GM21367 (cell line): ENCODE measurements at regions not wholly inside any gene's neighbourhood (a gene's known extent, or its start where the extent isn't known, plus 50 kb on each side); places are given as distances from the start of the nearest gene placed in this dataset.

ENCODE experiments used
- ATAC-seq: cut with Tn5 transposase; IDR thresholded peaks from one replicate; pipeline ENCODE4 v1.9.1; 2021; ENCODE audit not compliant: unreplicated experiment

DNA sequence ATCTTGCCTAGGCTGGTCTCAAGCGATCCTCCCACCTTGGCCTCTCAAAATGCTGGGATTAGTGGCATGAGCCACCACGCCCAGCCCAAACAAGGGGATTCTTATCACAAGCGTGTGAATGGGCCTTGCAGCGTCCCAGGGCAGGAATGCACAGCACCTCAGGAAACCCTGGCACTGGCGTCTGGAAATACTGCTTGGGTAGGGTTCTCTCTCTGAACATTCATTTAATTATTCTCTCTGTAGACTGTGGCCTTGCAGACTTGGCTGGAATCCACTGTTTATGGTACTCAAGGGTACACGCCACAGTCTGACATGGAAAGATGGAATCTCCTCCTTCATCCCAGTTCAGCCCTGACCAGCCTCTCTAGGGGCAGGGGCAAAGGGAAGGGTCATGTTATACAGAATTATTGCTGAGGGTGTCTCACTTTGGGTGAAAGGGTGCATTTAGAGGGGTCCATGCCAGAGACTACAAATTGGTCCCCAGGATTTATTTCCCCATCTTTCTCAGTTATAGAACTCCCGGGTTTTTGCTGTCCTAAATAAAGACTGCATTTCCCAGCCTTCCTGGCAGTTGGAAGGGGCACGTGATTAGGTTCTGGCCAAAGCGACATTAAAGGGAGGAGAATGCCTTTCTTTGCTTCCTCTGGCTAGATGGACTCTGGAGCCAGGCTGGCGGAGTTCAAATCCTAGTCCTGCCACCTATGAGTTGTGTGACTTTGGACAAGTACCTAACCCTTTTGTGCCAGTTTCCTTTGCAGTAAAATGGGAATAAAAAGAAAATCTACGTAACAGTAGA lies 147.2 kb upstream of the HAAO start:
- ATAC-seq: no peak

DNA sequence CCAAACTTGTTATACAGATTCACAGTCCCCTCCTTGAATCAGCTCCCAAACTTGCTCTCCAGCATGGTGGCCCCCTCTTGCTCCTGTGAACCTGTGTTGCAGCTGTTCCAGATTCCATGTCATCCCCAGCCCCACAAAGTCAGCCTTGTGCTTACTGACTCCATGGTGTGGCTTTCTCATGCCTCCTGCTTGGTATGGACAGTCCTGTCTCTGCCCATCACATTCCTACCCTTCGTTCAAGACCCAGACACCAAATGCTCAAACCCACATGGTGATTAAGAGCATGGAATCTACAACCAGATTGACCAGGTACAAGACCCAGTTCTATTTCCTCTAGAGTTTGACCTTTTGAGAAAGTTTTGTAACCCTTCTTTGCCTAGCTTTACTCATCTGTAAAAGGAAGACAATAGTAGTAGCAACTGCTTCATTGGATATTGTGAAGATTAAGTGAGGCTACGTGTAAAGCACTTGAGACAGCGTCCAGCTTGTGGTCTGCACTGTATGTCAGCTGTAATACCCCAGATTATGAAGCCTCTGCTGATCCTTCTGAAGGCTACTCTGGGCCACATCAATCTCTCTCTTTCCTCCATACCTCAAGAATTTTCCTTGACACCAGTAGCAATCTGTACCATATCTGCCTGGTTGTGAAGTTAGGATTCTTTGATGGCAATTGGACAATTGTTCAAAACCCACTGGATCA lies 146.4 kb upstream of the HAAO start:
- no peak for ATAC-seq

- ATAC-seq: no peak
These were observed 144.9 kb upstream of the HAAO start for GRCh38 chr2:42937171-42937875.

DNA sequence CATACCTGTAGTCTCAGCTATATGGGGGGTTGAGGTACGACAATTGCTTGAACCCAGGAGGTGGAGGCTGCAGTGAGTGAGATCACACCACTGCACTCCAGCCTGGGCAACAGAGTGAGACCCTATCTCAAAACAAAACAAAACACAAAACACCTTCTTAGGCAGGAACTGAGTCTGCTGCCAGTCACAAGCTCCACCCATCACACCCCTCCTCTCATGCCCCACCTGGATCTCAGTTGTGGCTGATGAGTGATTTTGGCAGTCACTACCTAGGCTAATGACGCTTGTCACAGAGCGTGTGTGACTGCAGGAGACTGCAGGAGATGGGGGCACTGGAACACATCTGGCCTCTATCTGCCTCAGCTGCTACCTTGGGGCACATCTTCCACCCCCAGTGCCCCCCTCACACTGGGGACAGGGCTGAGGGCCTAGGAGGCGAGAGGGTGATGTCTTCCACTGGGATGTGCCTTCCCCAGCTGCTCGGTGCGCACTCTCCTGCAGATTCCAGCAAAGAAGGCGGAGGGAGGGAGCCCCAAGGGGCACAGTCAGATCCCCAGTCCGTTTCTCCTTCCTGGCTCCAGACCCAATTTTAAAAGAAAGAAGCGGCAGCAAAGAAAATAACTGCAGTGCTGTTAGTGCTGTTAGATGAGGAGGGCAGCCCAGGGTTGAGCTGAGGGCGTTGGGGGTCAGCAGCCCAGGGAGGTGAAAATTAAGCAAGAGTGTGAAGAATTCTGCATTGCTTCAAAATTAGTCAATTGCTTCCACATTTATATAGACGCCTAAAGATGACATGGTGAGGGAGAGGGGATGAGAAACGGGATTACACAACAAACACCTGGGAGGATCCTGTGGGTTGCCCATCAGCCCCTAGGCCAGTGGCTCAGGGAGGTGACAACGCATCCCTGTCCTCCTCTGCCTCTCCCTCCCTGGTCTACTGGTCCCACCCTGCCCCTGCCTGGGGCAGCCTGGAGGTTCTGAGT lies 143.6 kb upstream of the HAAO start:
- no peak for ATAC-seq

DNA sequence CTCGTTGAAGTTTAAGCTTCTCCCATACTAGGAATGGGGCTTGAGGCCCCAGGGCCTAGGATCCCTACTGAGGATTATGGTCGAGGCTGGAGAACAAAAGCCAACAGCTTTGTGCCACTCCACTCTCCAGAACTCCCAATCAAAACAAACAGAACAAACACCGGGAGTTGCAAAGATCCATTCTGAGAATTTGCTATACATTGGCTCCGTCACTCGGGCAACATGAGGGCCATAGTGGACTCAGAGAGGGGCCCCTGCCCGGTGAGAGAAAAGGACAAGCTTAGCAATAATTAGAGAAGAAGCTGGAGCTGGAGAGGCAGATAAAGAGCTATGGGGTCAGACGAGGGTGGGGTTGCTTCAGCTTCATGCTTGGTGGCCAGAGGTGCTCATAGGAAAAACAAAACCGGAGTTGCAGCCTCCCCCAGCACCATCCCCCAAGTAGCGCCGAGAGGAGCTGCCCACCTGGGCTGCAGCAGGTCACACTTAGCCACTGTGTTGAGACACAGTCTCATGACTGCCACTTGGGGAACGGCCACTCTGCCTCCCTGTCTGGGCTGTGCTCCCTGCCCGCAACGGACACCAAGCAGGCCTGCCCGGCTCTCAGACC lies 142.3 kb upstream of the HAAO start:
- no peak for ATAC-seq

- no peak for ATAC-seq
These were observed 141.5 kb upstream of the HAAO start for GRCh38 chr2:42933824-42934254.

DNA sequence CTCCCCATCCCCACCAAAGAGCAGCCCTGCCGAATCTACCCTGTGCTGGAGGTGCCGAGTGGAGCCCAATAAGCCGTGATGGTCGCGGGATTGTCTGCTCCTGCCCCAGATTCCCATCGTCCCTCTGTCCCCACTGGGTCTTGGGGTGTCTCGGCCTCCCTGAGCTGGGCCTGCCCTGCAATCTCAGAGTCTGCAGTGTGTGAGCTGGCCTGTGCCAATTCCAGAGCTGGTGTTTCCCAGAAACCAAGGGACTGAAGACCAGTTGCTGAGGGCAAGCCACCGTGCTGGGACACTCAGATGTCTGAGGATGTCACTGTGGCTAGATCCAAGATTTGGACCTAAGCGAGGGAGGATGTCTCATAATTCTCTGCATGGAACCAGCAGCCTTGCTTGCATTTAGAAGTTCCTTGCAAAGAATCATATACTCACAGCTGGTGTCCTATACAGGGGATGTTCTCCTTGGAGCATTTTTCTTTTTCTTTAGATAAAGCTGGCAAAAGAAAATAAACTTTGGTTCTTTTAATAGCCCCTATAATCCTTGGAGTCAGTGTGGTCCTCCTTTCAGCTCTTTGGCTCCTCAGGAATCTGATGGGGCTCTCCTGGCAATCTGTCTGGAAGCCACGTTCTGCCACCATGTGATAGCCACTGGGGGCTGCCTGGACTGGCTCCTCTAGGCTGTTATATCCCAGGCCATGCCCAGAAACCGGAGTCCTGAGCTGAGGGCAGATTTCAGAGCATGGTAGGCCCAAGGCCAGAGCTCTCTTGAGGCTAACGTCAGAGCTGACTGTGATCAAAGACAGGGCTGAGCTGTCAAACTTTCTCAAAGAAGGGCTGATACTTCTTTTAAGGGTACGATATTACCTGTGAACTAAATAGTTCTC lies 140.1 kb upstream of the HAAO start:
- no peak for ATAC-seq

- ATAC-seq: no peak
These were observed 139.4 kb upstream of the HAAO start for GRCh38 chr2:42931818-42932195.

- ATAC-seq: no peak
These were observed 138.9 kb upstream of the HAAO start for GRCh38 chr2:42931146-42931817.

DNA sequence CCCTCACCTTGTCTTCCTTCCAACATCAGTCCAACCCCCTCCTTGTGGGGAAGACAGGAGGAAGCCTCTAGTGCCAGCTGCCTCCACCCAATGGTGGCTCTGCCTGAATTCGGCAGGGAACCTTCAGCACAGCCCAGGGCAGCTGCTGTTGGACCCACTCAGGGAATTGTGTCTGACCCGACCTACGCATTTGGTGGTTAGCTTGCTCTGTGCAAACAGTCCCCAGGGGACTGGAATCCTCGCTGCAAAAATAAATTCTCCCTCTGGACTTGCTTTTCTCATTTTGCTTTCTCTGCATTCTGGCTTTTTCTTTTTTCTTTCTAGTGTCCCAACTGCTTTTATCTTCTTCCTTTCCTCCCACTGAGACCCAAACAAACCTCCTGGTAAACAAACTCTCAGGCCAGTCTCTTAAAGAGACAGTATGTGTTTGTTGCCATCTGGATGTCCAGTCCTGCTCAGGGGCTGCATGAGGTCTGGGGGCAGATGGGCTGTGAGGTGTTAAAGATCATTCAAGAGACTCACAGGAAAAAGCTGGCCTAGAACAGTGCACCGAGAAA lies 137.7 kb upstream of the HAAO start:
- ATAC-seq: no peak

GRCh38 chr2:42929546-42930024 lies 137.2 kb upstream of the HAAO start:
- no peak for ATAC-seq

DNA sequence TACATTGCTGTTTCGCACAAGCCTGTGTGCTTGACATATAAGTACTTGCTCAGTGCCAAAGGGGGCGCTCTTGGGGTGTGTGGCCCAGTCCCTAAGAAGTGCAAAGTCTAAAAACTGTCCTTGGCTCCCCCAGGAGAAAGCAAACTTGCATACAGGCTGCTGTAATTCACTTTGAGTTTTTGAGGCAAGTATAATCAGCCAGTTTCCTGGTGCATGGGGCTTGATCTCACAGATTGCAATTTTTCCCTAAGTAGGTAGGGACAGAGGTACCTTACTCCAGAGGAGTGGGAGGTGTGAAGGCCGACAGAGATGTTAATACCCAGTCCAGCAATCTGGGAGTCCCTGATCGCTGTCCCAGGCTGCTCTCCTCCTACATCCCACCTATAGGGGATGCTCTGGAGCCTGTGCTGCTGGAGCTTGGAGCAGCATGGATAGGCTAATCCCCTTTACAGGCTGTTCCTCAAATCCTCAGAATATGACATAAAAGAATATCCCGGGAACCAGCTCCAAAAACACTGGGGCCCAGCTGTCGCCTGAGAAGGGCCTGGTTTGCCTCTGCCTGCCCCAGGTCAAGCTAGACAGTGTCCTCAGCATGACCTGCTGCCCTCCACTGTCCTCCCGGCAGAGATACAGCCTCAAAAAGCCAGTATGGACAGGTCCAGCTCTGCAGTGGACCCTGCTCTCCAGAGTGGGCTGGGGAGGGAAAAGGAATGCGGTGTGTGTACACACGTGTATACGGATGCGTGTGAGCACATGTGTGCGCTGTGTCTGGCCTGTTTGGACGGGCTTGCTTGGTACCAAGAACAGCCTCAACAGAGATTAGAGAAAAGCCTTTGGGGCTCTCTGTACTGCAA lies 136.5 kb upstream of the HAAO start:
- ATAC-seq: no peak

DNA sequence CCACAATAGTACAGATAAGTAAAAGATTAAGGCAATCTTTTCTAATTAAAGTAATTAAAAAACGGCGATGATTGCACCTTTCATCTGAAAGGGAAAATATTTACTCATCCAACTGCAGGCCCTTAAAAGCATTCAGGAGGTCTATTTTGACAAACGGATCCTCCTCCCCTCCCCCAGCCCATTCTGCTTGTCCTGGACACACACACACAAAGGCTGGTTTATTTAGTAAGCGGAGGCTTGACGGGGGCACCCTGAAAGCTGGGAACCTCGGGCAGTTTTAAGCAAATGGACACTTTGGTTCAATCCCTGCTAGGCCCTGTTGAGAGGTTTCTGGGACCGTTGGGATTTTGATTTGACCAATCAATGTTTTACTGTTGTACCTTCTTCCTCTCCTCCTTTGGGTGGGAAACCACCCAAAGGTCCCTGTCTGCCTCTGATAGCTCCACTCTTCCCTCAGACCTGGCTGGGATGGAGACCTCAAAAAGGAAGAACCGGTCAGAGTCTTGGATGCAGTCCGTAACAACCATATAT lies 135.8 kb upstream of the HAAO start:
- no peak for ATAC-seq

GRCh38 chr2:42927334-42928160 lies 135.2 kb upstream of the HAAO start:
- ATAC-seq: no peak

DNA sequence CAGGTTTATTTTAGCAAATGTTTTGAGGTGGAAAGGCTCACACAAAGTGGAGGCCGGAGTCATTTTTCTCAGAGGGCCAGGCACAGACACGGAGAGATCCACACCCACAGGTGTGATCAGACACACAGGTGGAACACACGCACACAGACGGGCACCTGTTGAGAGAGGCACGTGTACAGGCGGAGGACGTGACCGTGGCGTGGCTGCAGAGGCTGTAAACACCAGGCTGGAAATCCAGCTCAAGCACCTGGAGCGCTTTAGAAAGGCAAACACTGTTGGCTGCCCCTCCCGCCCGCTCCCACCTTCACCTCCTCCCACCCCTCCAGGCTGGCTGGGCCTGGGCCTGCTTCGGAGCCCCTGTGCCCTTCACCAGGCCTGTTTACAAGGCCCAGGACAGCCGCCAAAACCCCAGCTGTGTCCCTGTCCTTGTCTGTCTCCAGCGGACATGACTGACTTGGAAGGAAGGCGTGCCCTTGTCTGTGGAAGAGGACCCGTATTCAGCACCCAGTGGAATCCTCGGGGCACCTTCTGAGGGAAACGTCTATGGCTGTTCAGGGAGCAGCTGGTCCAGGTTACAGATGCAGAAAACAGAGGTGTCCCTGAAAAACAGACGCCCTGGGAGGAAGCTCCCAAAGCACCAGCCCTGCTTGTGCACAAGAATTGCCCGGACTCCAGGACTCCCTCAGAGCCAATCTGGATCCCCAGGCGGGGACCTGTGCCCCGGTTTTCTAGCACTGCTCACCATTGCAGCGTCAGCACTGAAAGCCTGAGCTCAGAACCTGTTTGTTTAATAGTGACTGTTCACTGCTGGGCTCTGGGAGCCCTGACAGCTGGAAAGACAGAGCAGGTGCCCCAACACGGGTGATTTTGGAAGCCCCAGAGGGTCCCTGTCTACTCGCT lies 134.3 kb upstream of the HAAO start:
- ATAC-seq: no peak
